Heart left ventricle (tissue), 16 donors: ENCODE measurements at regions not wholly inside any gene's neighbourhood (a gene's known extent, or its start where the extent isn't known, plus 50 kb on each side); places are given as distances from the start of the nearest gene placed in this dataset.

Source experiments
- ATAC-seq, 4 donors: fragments of 200-7000 bp; cut with Tn5 transposase; one replicate each; pipeline ENCODE4 v1.9.1; 2020 to 2022; ENCODE audit warnings: moderate library complexity in 4 of 4, mild to moderate bottlenecking in 3 of 4, moderate number of reproducible peaks in 1 of 4
- DNase-seq, 5 donors: peaks; one replicate each; pipeline ENCODE4 v3.0.0-alpha.2; 2020
- H3K27ac ChIP-seq, 12 donors: fragments of 200-600 bp; sonication (generic) in 4 of 12; one replicate each; pipeline versions ENCODE4 v1.5.0 to v1.8.0; 2016 to 2022; ENCODE audit warnings: mild to moderate bottlenecking in 2 of 12
- H3K27me3 ChIP-seq, 9 donors: fragments of 200-600 bp; sonication (generic) in 2 of 9; one replicate each; pipeline versions ENCODE4 v1.5.1 to v1.8.0; 2016 to 2022; ENCODE audit warnings: mild to moderate bottlenecking in 3 of 9
- H3K36me3 ChIP-seq, 9 donors: fragments of 200-600 bp; sonication (generic) in 2 of 9; one replicate each; pipeline versions ENCODE4 v1.5.0 to v1.8.0; 2018 to 2022; ENCODE audit warnings: mild to moderate bottlenecking in 2 of 9
- H3K4me1 ChIP-seq, 12 donors: fragments of 200-600 bp; sonication (generic) in 4 of 12; one replicate each; pipeline versions ENCODE4 v1.5.0 to v1.8.0; 2016 to 2022; ENCODE audit warnings: mild to moderate bottlenecking in 3 of 12
- H3K4me3 ChIP-seq, 12 donors: fragments of 200-600 bp; sonication (generic) in 4 of 12; one replicate each; pipeline versions ENCODE4 v1.5.0 to v1.8.0; 2017 to 2022; ENCODE audit warnings: mild to moderate bottlenecking in 9 of 12, moderate library complexity in 4 of 12
- H3K9me3 ChIP-seq, 12 donors: fragments of 200-600 bp; sonication (generic) in 4 of 12; one replicate each; pipeline versions ENCODE4 v1.5.0 to v1.8.0; 2016 to 2022; ENCODE audit warnings: mild to moderate bottlenecking in 1 of 12
- CTCF ChIP-seq, 12 donors: fragments of 200-600 bp; sonication (generic) in 4 of 12; IDR thresholded peaks; one replicate each; pipeline versions ENCODE4 v1.5.0 to v1.8.0; 2018 to 2022; ENCODE audit warnings: antibody characterized with exemption in 12 of 12, mild to moderate bottlenecking in 5 of 12
- POLR2A ChIP-seq, 2 donors: fragments of 450-650 bp; IDR thresholded peaks; one replicate each; pipeline ENCODE4 v1.6.1; 2017; ENCODE audit warnings: antibody characterized with exemption in 2 of 2, mild to moderate bottlenecking in 2 of 2, moderate library complexity in 2 of 2
- WGBS, 4 donors: extraction: QIAGEN DNeasy Blood & Tissue Kit in 2 of 4; methylation state at CpG; one replicate each; pipeline versions ENCODE4 v1.1.5 to v1.1.7; 2013 to 2018; 5-methylcytosine and 5-hydroxymethylcytosine counted together
- intact Hi-C, 10 donors: fragments of 100-400 bp; cut with DNase I; formaldehyde crosslinking; loops; one replicate each; pipeline versions ENCODE4 v1.11.1 to v1.14.2; 2022
- donor health status: ischemic (EF 13 %, LVEDD 7.1; RV severe dilation, severe dysfunction).
- donor health status: healthy with polysubstance abuse.
- donor health status: DM: no; HTN: yes; CAD: no.
- donor health status: DM: no; HTN: no; CAD: no.
- donor health status: ischemic (EF 25% LVEDD 6.9; RV normal size, moderate dysfunction).
- donor health status: ischemic (EF 25% LVEDD 5.7; RV mildly dilated, moderate dysfunction).
- donor health status: healthy.
- donor health status: DM: yes; HTN: yes; CAD: no.
- donor health status: ischemic (EF 35%, LVEDD 5.7; RV mildly dilated, moderate dysfunction).
- donor health status: nonischemic (EF 11% LVEDD 7.7; RV severe dilation, severe dysfunction).
- donor health status: DM: yes; HTN: yes; CAD: no.
- donor health status: PGD.
- donor health status: ischemic (EF 29% LVEDD 5.4; RV normal size, mild dysfunction).
- donor health status: nonischemic (EF 23%, LVEDD 6.1; RV moderate dilation, normal function).

DNA sequence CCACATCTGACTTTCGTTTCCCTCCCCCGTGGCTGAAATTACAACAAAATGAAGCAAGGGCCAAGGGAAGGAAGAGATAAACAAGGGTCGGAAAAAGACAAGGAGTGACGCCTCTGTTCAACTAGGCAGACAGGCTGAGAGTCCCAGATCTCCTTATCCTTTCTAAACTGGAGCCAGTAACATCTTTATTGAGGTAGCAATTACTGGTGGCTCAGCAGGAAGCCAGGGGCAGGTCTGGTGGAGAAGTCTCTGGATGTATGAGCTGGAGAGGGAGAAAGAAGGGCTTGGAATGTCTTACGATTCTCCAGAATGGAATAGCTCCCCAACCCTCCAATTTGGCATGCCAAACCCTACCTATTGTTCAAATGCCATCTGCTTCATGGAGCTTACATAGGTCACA lies 190.8 kb upstream of the BRINP1 start:
- intact Hi-C loops = loop anchor here (5.0 to 10.0 kb wide), 6 partner anchors 407 to 917 kb away; no protein-coding TSS in a partner anchor
- ATAC-seq (no peak), DNase-seq (no peak)
- 14 to 24% (median 15%) methylated on average over 5 of the region's 5 CpGs for WGBS, 4 donors
- H3K27ac ChIP-seq = no peak overlapping the region
- no peaks in the 10 kb centered on the region for H3K9me3 ChIP-seq
- H3K36me3 ChIP-seq = no peaks in the 10 kb centered on the region
- H3K4me1 ChIP-seq = peaks cover 0 to 12% (median 1%) of the 10 kb centered on the region in 12 donors
- TF ChIP-seq CTCF (IDR thresholded peaks at IDR 0.05) (no peak), POLR2A (IDR thresholded peaks at IDR 0.05) (no peak)
- H3K27me3 ChIP-seq = peaks cover 0 to 20% (median 0%) of the 10 kb centered on the region in 9 donors
- H3K4me3 ChIP-seq = no peak overlapping the region

DNA sequence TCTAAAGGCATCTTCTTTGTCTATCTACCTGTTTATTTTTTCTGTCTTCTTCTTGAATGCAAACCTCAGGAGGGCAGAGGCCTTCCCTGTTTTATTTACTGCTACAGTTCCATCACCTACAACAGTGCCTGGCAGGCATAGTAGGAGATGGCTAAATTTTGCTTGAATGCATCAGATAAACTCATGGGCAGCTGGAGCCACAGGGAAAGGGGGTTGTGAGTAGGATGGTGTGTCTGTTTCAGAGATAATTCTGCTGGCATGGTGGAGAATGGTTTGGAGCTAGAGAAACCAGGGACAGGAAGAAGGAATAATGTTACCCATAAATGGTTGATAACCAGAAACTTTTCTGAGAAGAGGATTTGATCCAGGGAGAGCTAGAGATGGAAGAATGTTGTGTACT lies 189.8 kb upstream of the BRINP1 start:
- no peak for ATAC-seq
- intact Hi-C loops = loop anchor here (5.0 to 10.0 kb wide), 6 partner anchors 408 to 918 kb away; no protein-coding TSS in a partner anchor

DNA sequence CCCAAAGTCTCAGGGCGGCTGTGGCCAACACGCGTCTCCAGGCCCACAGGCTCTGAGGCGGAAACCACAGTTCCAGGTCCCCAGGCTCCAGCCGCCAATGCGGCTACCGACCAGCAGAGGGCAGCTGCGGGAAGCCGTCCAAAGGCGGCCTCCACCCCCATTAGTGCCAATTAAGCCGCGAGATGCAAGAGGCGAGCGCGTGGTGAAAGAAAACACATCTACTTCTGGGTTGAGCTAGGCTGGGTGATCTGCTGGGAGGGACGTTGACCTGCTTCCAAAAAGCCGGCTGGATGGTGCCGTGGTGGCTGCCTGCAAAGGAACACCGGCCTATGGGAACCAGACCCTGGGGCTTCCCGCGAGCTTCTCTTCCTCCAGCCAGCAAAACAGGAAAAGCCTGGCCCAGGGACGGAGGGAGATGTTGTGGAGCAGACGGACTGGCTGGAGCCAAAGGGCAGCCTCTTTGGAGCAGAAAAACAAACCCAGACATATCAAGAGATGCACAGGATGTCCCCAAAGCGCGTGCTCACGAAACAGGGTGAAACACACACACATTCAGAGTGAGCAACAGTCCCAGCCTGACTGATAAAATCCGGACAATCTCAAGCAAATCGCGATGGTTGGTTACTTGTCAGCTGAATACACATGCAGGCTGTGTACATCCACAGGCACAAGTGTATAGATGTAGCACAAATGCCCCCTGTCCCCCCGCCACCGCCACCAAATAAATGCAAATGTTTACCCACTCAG lies 187.1 kb upstream of the BRINP1 start:
- intact Hi-C loops = loop anchor here (1.0 to 10.0 kb wide), 9 partner anchors 411 to 921 kb away; no protein-coding TSS in a partner anchor
- no peak overlapping the region for H3K27ac ChIP-seq
- ATAC-seq = peak; percentile 58 to 96 (median 87)
- peaks cover 0 to 12% (median 1%) of the 10 kb centered on the region in 12 donors for H3K4me1 ChIP-seq
- H3K4me3 ChIP-seq = peak overlapping the region in 9 of 12 donors; percentile 19 to 52 (median 37)
- H3K27me3 ChIP-seq = peaks cover 0 to 20% (median 0%) of the 10 kb centered on the region in 9 donors
- no peak for TF ChIP-seq POLR2A (IDR thresholded peaks at IDR 0.05)
- peak; percentile 79 to 97 (median 92) for TF ChIP-seq CTCF (IDR thresholded peaks at IDR 0.05)
- no peaks in the 10 kb centered on the region for H3K9me3 ChIP-seq
- H3K36me3 ChIP-seq = no peaks in the 10 kb centered on the region
- WGBS, 4 donors = 12 to 16% (median 14%) methylated on average over 29 to 31 of the region's 31 CpGs
- peak; percentile 63 to 85 (median 66) for DNase-seq

More for the DNA sequence above, 189.8 kb upstream of the BRINP1 start:
- Histone ChIP-seq H3K4me3 (no peak overlapping the region), H3K27me3 (peaks cover 0 to 20% (median 0%) of the 10 kb centered on the region in 9 donors), H3K9me3 (no peaks in the 10 kb centered on the region), H3K36me3 (no peaks in the 10 kb centered on the region), H3K27ac (no peak overlapping the region), H3K4me1 (peaks cover 0 to 12% (median 1%) of the 10 kb centered on the region in 12 donors)
- no peak for DNase-seq
- TF ChIP-seq CTCF (IDR thresholded peaks at IDR 0.05) (no peak), POLR2A (IDR thresholded peaks at IDR 0.05) (no peak)

GRCh38 chr9:119544492-119544891 lies 175.3 kb upstream of the BRINP1 start:
- H3K27me3 ChIP-seq = no peaks in the 10 kb centered on the region
- WGBS, 4 donors = 57 to 61% (median 60%) methylated on average over 3 of the region's 3 CpGs

More at GRCh38 chr9:119544492-119544891, 175.3 kb upstream of the BRINP1 start:
- Histone ChIP-seq H3K36me3 (no peaks in the 10 kb centered on the region), H3K4me1 (no peaks in the 10 kb centered on the region), H3K27ac (no peak overlapping the region), H3K4me3 (no peak overlapping the region), H3K9me3 (peaks cover 0 to under 1% (median 0%) of the 10 kb centered on the region in 12 donors)
- no peak for TF ChIP-seq CTCF (IDR thresholded peaks at IDR 0.05)
- no peak for TF ChIP-seq POLR2A (IDR thresholded peaks at IDR 0.05)
- no peak for DNase-seq
- no peak for ATAC-seq
- intact Hi-C loops = no loop called here
